Right ventricle myocardium inferior (tissue), 1 donor: ENCODE measurements at regions not wholly inside any gene's neighbourhood (a gene's known extent, or its start where the extent isn't known, plus 50 kb on each side); places are given as distances from the start of the nearest gene placed in this dataset.

Experiments used
- ATAC-seq: fragments of 200-7000 bp; cut with Tn5 transposase; one replicate; pipeline ENCODE4 v1.9.1; 2020; ENCODE audit warnings: mild to moderate bottlenecking, moderate library complexity
- DNase-seq: peaks from one replicate; pipeline ENCODE4 v3.0.0; 2021; ENCODE audit errors: missing footprints
- intact Hi-C: fragments of 100-400 bp; cut with DNase I; formaldehyde crosslinking; loops from one replicate; pipeline ENCODE4 v1.11.0; 2022
- donor health status: DM: no; HTN: yes; CAD: no; lungs with severe emphysema.

DNA sequence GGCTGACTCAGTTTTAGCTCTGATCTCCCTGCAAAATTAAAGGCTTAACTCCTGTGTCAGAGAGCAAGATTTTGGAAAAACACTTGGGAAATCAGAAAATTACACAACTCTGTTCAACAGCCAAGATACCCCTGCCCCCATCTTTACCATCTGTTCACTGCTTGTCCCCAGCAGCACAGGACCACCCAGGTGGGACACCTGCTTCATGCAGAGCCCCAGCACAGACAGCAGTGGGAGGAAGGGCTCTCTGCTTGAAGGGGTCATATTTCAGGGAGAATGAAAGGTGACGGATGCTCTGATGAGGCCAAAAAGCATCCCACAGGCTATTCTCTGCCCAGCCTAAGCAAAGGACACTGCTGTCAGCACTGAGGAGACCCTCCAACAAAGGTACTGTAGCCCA is 584.6 kb upstream of the KLHL29 start:
- no peak for ATAC-seq
- DNase-seq = no peak
- intact Hi-C loops = no loop called here

DNA sequence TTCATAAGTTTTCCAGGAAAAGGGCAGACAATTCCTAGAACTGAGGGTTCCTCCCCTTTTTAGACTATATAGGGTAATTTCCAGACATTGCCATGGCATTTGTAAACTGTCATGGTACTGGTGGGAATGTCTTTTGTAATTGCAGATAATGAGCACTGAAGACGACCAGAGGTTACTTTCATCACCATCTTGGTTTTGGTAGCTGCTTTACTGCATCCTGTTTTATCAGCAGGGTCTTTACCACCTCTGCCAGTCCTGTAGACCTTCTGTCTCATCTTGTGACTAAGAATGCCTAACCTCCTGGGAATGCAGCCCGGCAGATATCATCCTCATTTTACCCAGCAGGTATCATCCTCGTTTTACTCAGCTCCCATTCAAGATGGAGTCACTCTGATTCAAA is 583.9 kb upstream of the KLHL29 start:
- no peak for DNase-seq
- no peak for ATAC-seq
- intact Hi-C loops = no loop called here

DNA sequence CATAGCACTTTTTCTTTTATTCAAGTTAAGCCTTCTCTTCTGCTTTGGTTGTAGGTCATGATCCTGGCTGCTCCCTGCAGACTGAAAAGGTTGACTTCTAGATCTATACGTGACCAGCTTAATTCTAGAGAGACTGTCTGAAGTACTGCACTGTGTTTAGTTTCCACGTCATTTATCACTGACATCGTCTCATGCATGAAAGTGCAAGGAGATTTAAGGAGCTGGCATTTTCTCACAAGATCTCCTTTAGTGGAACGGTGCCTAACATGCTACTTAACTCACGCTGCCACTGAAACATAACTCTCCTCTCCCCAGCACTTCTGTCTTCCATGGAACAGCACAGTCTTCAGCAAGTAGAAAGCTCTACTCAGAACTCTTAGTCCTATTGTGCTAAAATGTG is 583.0 kb upstream of the KLHL29 start:
- ATAC-seq = no peak
- intact Hi-C loops = no loop called here
- no peak for DNase-seq

DNA sequence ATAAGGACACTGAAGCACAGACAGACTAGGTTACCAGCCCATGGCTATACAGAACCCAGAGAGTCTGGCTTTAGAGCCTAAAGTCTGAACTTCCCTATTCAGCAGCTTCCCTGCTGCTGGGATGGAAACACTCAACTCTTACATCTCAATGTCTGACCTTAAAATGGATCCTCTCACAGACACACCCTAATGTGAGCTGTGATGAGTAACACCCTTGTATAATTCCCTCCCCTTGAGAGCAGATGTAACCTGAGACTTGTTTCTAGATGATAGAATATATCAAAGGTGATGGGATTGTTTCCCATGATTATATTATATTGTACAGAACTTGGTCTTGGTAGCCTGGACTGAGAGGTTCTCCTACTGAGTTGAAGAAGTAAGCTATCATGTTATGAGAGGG is 577.1 kb upstream of the KLHL29 start:
- DNase-seq = no peak
- intact Hi-C loops = no loop called here
- no peak for ATAC-seq

DNA sequence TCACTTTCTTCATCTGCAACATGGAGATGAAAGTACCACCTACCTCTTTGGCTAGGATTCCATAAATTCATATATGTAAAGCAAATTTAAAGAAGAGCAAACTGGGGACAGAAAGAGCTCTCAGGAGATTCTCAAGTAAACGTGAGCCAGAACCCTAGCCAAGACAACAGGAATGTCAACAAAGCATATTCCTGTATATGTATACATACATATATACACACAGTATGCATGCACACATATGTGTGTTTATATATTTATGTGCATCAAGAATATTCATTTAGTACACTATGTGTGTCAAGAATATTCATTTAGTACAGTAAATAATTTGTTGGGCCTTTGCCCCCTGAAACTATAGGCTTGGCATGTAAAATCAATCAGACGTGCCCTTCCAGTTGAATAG is 574.4 kb upstream of the KLHL29 start:
- DNase-seq (no peak), ATAC-seq (no peak)
- intact Hi-C loops = no loop called here

DNA sequence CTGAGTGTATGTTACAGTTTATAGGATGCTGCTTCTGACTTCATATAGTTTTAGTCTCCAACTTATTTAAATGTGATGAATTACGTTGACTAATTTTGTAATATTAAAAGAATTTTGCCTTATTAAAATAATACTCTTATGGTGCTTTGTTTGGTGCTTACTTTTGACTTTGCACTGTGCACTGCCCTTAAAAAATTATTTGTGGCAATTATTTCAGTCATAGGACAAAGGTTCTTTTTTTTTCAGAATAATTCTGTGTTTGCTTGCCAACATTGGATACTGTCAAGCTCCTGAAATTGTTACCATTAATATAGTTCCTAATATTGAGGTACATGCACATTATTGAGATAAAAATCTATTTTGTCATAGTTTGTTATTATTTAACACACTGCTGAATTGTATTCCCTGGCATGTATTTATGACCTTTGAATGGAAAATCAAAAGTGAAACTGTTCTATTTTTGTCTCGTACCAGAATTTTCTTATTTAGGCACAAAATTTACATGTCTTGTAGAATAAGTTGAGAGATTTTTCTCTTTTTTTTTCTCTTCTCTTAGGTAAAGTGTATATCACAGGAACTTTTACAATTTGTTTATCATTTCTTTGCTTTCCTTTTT is 572.8 kb upstream of the KLHL29 start:
- ATAC-seq (no peak), DNase-seq (no peak)
- intact Hi-C loops = no loop called here

DNA sequence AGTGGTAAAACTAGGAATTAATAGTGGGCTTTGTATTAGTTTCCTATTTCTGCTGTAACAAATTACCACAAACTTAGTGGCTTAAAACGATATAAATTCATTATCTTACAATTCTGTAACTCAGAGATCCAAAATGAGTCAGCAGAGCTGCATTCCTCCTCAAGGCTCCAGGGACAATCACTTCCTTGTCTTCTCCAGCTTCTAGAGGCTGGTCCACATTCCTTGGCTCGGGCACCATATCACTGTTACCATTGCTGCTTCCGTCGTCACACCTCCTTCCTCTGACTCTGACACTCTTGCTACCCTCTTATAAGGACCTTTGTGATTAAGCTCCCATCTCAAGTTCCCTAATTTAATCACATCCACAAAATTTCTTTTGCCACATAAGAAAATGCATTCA is 567.8 kb upstream of the KLHL29 start:
- DNase-seq = no peak
- peak; percentile 46 for ATAC-seq
- intact Hi-C loops = no loop called here

DNA sequence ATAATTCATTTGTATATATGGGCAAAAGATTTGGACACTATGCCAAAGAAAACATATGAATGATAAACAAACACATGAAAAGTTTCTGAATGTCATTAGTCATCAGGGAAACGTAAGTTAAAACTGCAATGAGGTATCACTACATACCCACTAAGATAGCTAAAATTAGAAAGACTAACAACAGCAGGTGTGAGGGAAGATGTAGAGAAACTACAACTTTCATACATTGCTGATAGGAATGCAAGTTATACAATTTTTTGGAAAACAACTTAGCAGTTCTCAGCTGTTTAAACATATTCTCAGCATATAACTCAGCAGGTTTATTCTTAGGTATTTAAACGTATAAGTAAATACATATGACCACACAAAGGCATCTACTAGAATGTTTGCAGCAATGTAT is 563.5 kb upstream of the KLHL29 start:
- intact Hi-C loops = no loop called here
- no peak for ATAC-seq
- DNase-seq = no peak

DNA sequence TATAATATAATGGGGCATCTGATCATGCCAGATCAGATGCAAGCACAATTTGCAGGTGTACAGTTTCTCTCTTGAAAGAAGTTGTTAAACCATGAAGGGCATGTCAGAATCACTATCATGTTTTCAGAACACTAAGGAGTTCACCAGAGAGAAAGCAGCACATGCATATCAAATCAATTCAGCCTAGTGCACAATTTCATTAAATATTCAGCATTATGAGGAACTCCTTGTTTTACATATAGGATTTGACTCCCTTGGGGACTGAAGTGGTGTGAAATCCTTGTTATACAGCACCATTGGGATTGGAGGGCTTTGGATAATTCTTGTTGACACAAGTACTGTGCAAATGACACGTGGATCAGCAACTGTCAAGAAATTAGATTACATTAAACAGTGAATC is 562.1 kb upstream of the KLHL29 start:
- ATAC-seq (no peak), DNase-seq (no peak)
- intact Hi-C loops = no loop called here

DNA sequence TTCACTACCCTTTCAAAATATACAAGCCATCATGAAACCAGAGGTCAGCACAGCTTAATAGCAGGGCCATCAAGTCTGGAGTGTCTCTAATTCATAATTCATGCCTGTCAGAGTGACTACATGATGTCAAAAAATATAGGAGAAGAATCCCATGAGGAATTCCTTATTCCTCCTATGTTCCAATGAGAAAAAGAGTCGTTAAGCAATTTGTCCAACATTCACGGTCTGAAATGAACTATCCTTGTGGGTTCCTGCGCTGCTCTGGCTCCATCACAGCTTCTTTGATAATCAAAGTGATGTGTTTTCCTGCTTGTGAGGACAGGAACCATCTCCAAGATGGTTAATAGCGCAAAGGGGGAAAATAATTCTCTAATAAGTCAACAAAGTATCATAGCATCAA is 560.4 kb upstream of the KLHL29 start:
- intact Hi-C loops = no loop called here
- DNase-seq = no peak

GRCh38 chr2:22826703-22827102 is 558.3 kb upstream of the KLHL29 start:
- ATAC-seq (no peak), DNase-seq (no peak)
- intact Hi-C loops = no loop called here

More for the DNA sequence above, 560.4 kb upstream of the KLHL29 start:
- ATAC-seq = no peak

DNA sequence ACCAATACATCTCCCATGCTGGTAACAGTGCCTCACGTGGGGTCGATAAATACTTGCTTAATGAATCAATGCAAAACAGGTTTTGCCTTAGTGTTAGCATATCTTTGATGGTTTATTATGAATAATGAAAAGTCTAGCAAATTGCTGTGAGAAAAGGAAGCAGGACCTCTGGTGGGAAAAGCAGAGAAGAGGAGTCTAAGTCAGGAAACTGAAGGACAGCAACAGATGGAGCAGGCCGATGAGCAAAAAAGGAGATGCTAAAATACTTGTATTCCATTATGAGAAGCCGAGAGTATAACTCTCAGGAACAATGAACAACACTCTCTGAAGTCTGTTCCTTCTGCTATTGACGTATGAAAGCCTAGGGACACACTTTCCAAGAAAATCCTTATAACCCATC is 555.2 kb upstream of the KLHL29 start:
- no peak for ATAC-seq
- intact Hi-C loops = no loop called here
- no peak for DNase-seq

GRCh38 chr2:22832196-22832595 is 552.8 kb upstream of the KLHL29 start:
- no peak for DNase-seq
- no peak for ATAC-seq
- intact Hi-C loops = no loop called here

- DNase-seq = no peak
- intact Hi-C loops = no loop called here
- no peak for ATAC-seq
Observed at GRCh38 chr2:22838461-22838860, 546.5 kb upstream of the KLHL29 start.

GRCh38 chr2:22842205-22842869 is 542.6 kb upstream of the KLHL29 start:
- no peak for ATAC-seq
- DNase-seq = no peak
- intact Hi-C loops = no loop called here

DNA sequence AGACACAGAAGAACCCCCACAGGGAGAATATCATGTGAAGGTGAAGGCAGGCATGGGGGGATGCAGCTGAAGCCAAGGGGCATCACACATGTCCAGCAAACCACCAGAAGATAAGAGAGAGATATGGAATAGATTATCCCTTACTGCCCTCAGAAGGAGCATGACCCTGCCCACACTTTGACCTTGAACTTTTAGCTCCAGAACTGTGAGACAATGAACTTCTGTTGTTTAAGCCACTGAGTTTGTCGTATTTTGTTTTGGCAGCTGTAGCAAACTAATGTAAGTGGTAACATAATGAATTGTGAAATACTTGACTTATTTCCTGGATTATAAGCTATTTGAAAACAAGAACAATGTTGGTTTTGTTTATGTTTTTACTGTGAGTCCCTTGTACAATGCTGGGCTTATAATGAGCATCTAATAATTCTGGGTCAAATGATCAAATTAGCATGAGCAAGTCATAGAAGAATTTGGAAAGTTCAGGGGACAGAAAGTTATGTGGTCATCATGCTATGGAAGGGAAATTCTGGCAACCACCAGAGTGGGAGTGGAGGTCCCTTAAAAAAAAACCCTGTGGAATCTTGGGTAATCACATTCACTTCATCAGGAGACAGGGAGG is 541.0 kb upstream of the KLHL29 start:
- intact Hi-C loops = no loop called here
- DNase-seq (no peak), ATAC-seq (no peak)

GRCh38 chr2:22850310-22850709 is 534.7 kb upstream of the KLHL29 start:
- intact Hi-C loops = no loop called here
- ATAC-seq = no peak
- DNase-seq = no peak

- no peak for ATAC-seq
- intact Hi-C loops = no loop called here
- DNase-seq = no peak
Observed at GRCh38 chr2:22854588-22854987, 530.4 kb upstream of the KLHL29 start.

DNA sequence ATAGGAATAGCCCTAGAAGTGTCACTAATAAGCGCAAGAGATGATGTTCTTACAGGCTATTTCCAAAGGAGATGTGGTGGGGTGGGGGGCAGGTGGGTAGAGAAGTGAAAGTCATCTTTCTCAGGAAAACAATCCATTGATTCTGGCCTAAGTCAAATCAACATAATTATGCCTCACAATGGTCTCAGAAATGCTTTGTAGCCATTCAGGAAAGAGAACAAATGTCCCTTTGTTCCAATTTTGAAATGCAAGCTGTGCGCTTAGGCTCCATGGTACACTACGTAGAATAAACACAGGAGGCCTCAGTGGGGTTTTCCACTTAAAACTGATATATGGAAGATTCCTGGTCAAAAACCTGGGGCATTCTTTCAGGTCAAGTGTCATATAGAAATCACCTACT is 529.9 kb upstream of the KLHL29 start:
- intact Hi-C loops = no loop called here
- no peak for ATAC-seq
- no peak for DNase-seq

GRCh38 chr2:22855761-22856184 is 529.2 kb upstream of the KLHL29 start:
- intact Hi-C loops = no loop called here

DNA sequence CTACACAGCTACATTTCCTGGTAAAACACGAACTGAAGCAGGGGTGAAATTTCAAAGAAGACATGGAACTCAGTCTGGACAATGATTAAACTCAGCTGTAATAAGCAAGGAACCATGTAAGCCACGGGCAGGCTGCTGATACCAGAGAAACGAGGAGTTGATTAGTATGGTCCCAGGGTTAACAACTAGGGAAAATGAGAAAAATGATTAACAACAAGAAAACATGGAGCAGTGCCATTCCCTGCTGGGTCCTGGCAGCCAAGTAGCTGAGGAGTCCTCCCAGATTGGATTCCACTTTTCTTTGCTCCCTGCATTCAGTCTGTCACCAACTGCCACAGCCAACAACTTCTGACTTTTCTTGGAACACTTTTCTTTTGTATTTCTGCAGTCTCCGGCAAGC is 517.0 kb upstream of the KLHL29 start:
- no peak for DNase-seq
- intact Hi-C loops = no loop called here

More at GRCh38 chr2:22855761-22856184, 529.2 kb upstream of the KLHL29 start:
- ATAC-seq (peak; percentile 79), DNase-seq (no peak)

More for the DNA sequence above, 517.0 kb upstream of the KLHL29 start:
- ATAC-seq = peak; percentile 23
